HG03060 (cell line): ENCODE measurements at regions not wholly inside any gene's neighbourhood (a gene's known extent, or its start where the extent isn't known, plus 50 kb on each side); places are given as distances from the start of the nearest gene placed in this dataset.
"Not testable (repeated sequence)": the region's sequence is repeated elsewhere in the genome, so short reads cannot be mapped to it uniquely, and the experiment has no call there.

ENCODE experiments used
- ATAC-seq: cut with Tn5 transposase; IDR thresholded peaks from one replicate; pipeline ENCODE4 v1.9.1; 2021; ENCODE audit warnings: low read depth, moderate number of reproducible peaks; ENCODE audit not compliant: unreplicated experiment

- ATAC-seq = no peak
These were observed 1439.7 kb downstream of the FSTL5 start for GRCh38 chr4:160724063-160724462.

- no peak for ATAC-seq
These were observed 1418.7 kb downstream of the FSTL5 start for GRCh38 chr4:160745126-160745525.

GRCh38 chr4:160746585-160746984, 1417.2 kb downstream of the FSTL5 start:
- not testable (repeated sequence) for ATAC-seq

- no peak for ATAC-seq
These were observed 1391.1 kb downstream of the FSTL5 start for GRCh38 chr4:160772668-160773067.

- ATAC-seq = no peak
These were observed 1368.6 kb downstream of the FSTL5 start for GRCh38 chr4:160795216-160795615.

- no peak for ATAC-seq
These were observed 1355.6 kb downstream of the FSTL5 start for GRCh38 chr4:160808174-160808573.

GRCh38 chr4:160809576-160809975, 1354.2 kb downstream of the FSTL5 start:
- no peak for ATAC-seq

- ATAC-seq = no peak
These were observed 1353.4 kb downstream of the FSTL5 start for GRCh38 chr4:160810424-160810823.

- ATAC-seq = no peak
These were observed 1352.9 kb downstream of the FSTL5 start for GRCh38 chr4:160810941-160811340.

- ATAC-seq = no peak
These were observed 1351.8 kb downstream of the FSTL5 start for GRCh38 chr4:160811956-160812355.

- no peak for ATAC-seq
These were observed 1349.1 kb downstream of the FSTL5 start for GRCh38 chr4:160814726-160815125.

- no peak for ATAC-seq
These were observed 1345.2 kb downstream of the FSTL5 start for GRCh38 chr4:160818571-160818970.

- no peak for ATAC-seq
These were observed 1344.0 kb downstream of the FSTL5 start for GRCh38 chr4:160819791-160820190.

- no peak for ATAC-seq
These were observed 1339.3 kb downstream of the FSTL5 start for GRCh38 chr4:160824481-160824880.

- no peak for ATAC-seq
These were observed 1338.0 kb downstream of the FSTL5 start for GRCh38 chr4:160825644-160826338.

- ATAC-seq = no peak
These were observed 1337.5 kb downstream of the FSTL5 start for GRCh38 chr4:160826339-160826679.

GRCh38 chr4:160831165-160831922, 1332.5 kb downstream of the FSTL5 start:
- no peak for ATAC-seq

GRCh38 chr4:160835789-160836188, 1328.0 kb downstream of the FSTL5 start:
- ATAC-seq = no peak

- ATAC-seq = no peak
These were observed 1327.4 kb downstream of the FSTL5 start for GRCh38 chr4:160836431-160836830.

- ATAC-seq = no peak
These were observed 1317.7 kb downstream of the FSTL5 start for GRCh38 chr4:160846121-160846520.

- ATAC-seq = no peak
These were observed 1316.6 kb downstream of the FSTL5 start for GRCh38 chr4:160847228-160847627.

- ATAC-seq = no peak
These were observed 1315.3 kb downstream of the FSTL5 start for GRCh38 chr4:160848489-160848888.
